Loucy (cell line): ENCODE measurements at regions not wholly inside any gene's neighbourhood (a gene's known extent, or its start where the extent isn't known, plus 50 kb on each side); places are given as distances from the start of the nearest gene placed in this dataset.

Source experiments
- H2AFZ ChIP-seq: fragments of 200-600 bp; sonication (generic); 2 replicates; pipeline ENCODE4 v1.6.0; 2016; ENCODE audit warnings: antibody characterized with exemption, mild to moderate bottlenecking, low read length, moderate library complexity
- H3F3A ChIP-seq: fragments of 200-600 bp; 2 replicates; pipeline ENCODE4 v1.6.0; 2016; ENCODE audit warnings: antibody characterized with exemption, low read depth, mild to moderate bottlenecking
- H3K27me3 ChIP-seq: fragments of 200-600 bp; sonication (generic); 2 replicates; pipeline ENCODE4 v1.6.1; 2014; ENCODE audit warnings: low read length, mild to moderate bottlenecking; ENCODE audit not compliant: insufficient read depth, poor library complexity, severe bottlenecking
- H3K36me3 ChIP-seq: fragments of 200-600 bp; sonication (generic); 2 replicates; pipeline ENCODE4 v1.6.1; 2016; ENCODE audit warnings: low read length; ENCODE audit not compliant: insufficient read depth
- H3K4me1 ChIP-seq: fragments of 200-600 bp; sonication (generic); 2 replicates; pipeline ENCODE4 v1.5.1; 2014; ENCODE audit warnings: low read length, mild to moderate bottlenecking; ENCODE audit not compliant: insufficient read depth, poor library complexity, severe bottlenecking
- H3K4me2 ChIP-seq: fragments of 200-600 bp; sonication (generic); 2 replicates; pipeline ENCODE4 v1.6.0; 2014; ENCODE audit warnings: antibody characterized with exemption, low read length, low read depth, mild to moderate bottlenecking; ENCODE audit not compliant: poor library complexity, severe bottlenecking
- H3K4me3 ChIP-seq: fragments of 200-600 bp; sonication (generic); 2 replicates; pipeline ENCODE4 v1.5.1; 2014; ENCODE audit warnings: low read length, mild to moderate bottlenecking, mixed read lengths; ENCODE audit not compliant: poor library complexity, severe bottlenecking
- H3K79me2 ChIP-seq: fragments of 200-600 bp; sonication (generic); 2 replicates; pipeline ENCODE4 v1.6.1; 2014; ENCODE audit warnings: low read length; ENCODE audit not compliant: insufficient read depth
- H3K9ac ChIP-seq: fragments of 200-600 bp; sonication (generic); 2 replicates; pipeline ENCODE4 v1.6.0; 2014; ENCODE audit warnings: mild to moderate bottlenecking, low read depth, low read length, moderate library complexity; ENCODE audit not compliant: poor library complexity, severe bottlenecking
- H3K9me2 ChIP-seq: fragments of 200-600 bp; sonication (generic); replicated peaks from 2 replicates; pipeline ENCODE4 v1.6.1; 2016; ENCODE audit warnings: low read depth, low read length, mixed read lengths
- H3K9me3 ChIP-seq: fragments of 200-600 bp; sonication (generic); 2 replicates; pipeline ENCODE4 v1.6.1; 2014; ENCODE audit warnings: mild to moderate bottlenecking, antibody characterized with exemption, low read length, low read depth; ENCODE audit not compliant: insufficient read depth
- H4K20me1 ChIP-seq: fragments of 200-600 bp; sonication (generic); 2 replicates; pipeline ENCODE4 v1.6.0; 2014; ENCODE audit warnings: antibody characterized with exemption, low read length, mild to moderate bottlenecking; ENCODE audit not compliant: insufficient read depth, poor library complexity, severe bottlenecking
- CTCF ChIP-seq: fragments of 200-600 bp; sonication (generic); conservative IDR thresholded peaks from 2 replicates; pipeline ENCODE4 v1.5.1; 2014; ENCODE audit warnings: mild to moderate bottlenecking, antibody characterized with exemption, low read length
- EZH2phosphoT487 ChIP-seq: fragments of 200-600 bp; IDR thresholded peaks from 2 replicates; pipeline ENCODE4 v1.6.1; 2018; ENCODE audit warnings: antibody characterized with exemption, mild to moderate bottlenecking, moderate library complexity, borderline replicate concordance

- Histone ChIP-seq H3K4me2 (no peak overlapping the region), H3K79me2 (no peaks in the 10 kb centered on the region), H3K4me1 (peaks cover 40% of the 10 kb centered on the region), H3K9me2 (no peaks in the 10 kb centered on the region), H2AFZ (no peak overlapping the region), H3K27me3 (no peaks in the 10 kb centered on the region), H3K9me3 (no peaks in the 10 kb centered on the region), H3K4me3 (no peak overlapping the region), H4K20me1 (no peaks in the 10 kb centered on the region), H3F3A (no peaks in the 10 kb centered on the region), H3K36me3 (no peaks in the 10 kb centered on the region), H3K9ac (no peak overlapping the region)
- TF ChIP-seq CTCF: no peak
- no peak for TF ChIP-seq EZH2phosphoT487
Measured at GRCh38 chrX:124229374-124229773, 103.1 kb upstream of the TEX13D start.

- Histone ChIP-seq H3K9me2 (no peaks in the 10 kb centered on the region), H3K9me3 (no peaks in the 10 kb centered on the region), H3K4me3 (no peak overlapping the region), H2AFZ (no peak overlapping the region), H3K4me2 (peak overlapping the region; percentile 29), H4K20me1 (no peaks in the 10 kb centered on the region), H3F3A (no peaks in the 10 kb centered on the region), H3K4me1 (peaks cover 26% of the 10 kb centered on the region), H3K27me3 (no peaks in the 10 kb centered on the region), H3K79me2 (no peaks in the 10 kb centered on the region), H3K36me3 (no peaks in the 10 kb centered on the region), H3K9ac (no peak overlapping the region)
- TF ChIP-seq EZH2phosphoT487: no peak
- TF ChIP-seq CTCF: no peak
Measured at GRCh38 chrX:124230655-124231450, 101.6 kb upstream of the TEX13D start.

GRCh38 chrX:124231451-124231759, 101.1 kb upstream of the TEX13D start:
- no peak for TF ChIP-seq CTCF
- no peak for TF ChIP-seq EZH2phosphoT487
- H3K9ac ChIP-seq: no peak overlapping the region
- no peaks in the 10 kb centered on the region for H3K27me3 ChIP-seq
- no peaks in the 10 kb centered on the region for H3K9me2 ChIP-seq
- peaks cover 20% of the 10 kb centered on the region for H3K4me1 ChIP-seq
- no peaks in the 10 kb centered on the region for H4K20me1 ChIP-seq
- H3K9me3 ChIP-seq: no peaks in the 10 kb centered on the region
- no peak overlapping the region for H3K4me2 ChIP-seq
- H3F3A ChIP-seq: no peaks in the 10 kb centered on the region
- H3K4me3 ChIP-seq: no peak overlapping the region
- H2AFZ ChIP-seq: no peak overlapping the region
- no peaks in the 10 kb centered on the region for H3K36me3 ChIP-seq
- H3K79me2 ChIP-seq: no peaks in the 10 kb centered on the region
